ENCODE measurements at regions not wholly inside any gene's neighbourhood (a gene's known extent, or its start where the extent isn't known, plus 50 kb on each side); places are given as distances from the start of the nearest gene placed in this dataset.

- Mint-ChIP-seq H3K27me3 (ENCODE audit: low read depth) (peaks cover 20% of the 10 kb centered on the region), H3K4me3 (no peak overlapping the region), H3K27ac (no peak overlapping the region), H3K36me3 (ENCODE audit: insufficient read depth in 2 of 2) (peaks cover 0 to 2% of the 10 kb centered on the region in 2 donors), H3K4me1 (ENCODE audit: low read depth) (peaks cover 3% of the 10 kb centered on the region), H3K9me3 (peaks cover 4 to 8% of the 10 kb centered on the region in 2 donors)
- DNase-seq (no peak), ATAC-seq (replicated peaks in 1 of 2) (no peak)
Measured at GRCh38 chr1:170219163-170219562, 73.4 kb downstream of the NTMT2 start.

GRCh38 chr1:170221031-170221430 is 75.3 kb downstream of the NTMT2 start:
- H3K36me3 Mint-ChIP-seq (ENCODE audit: insufficient read depth in 2 of 2) = peaks cover 0 to 2% of the 10 kb centered on the region in 2 donors
- no peak overlapping the region for H3K27ac Mint-ChIP-seq
- H3K4me3 Mint-ChIP-seq = no peak overlapping the region
- H3K27me3 Mint-ChIP-seq (ENCODE audit: low read depth) = peaks cover 13% of the 10 kb centered on the region
- DNase-seq (no peak), ATAC-seq (replicated peaks in 1 of 2) (no peak)
- H3K9me3 Mint-ChIP-seq = peaks cover 4 to 8% of the 10 kb centered on the region in 2 donors
- H3K4me1 Mint-ChIP-seq (ENCODE audit: low read depth) = no peaks in the 10 kb centered on the region

GRCh38 chr1:170221495-170221894 is 75.7 kb downstream of the NTMT2 start:
- DNase-seq (no peak), ATAC-seq (replicated peaks in 1 of 2) (no peak)
- Mint-ChIP-seq H3K27me3 (ENCODE audit: low read depth) (peaks cover 14% of the 10 kb centered on the region), H3K4me3 (no peak overlapping the region), H3K36me3 (ENCODE audit: insufficient read depth in 2 of 2) (peaks cover 0 to 2% of the 10 kb centered on the region in 2 donors), H3K4me1 (ENCODE audit: low read depth) (no peaks in the 10 kb centered on the region), H3K27ac (no peak overlapping the region), H3K9me3 (peaks cover 4 to 8% of the 10 kb centered on the region in 2 donors)

- H3K9me3 Mint-ChIP-seq = peaks cover 4 to 8% of the 10 kb centered on the region in 2 donors
- peaks cover 0 to 2% of the 10 kb centered on the region in 2 donors for H3K36me3 Mint-ChIP-seq (ENCODE audit: insufficient read depth in 2 of 2)
- peaks cover 12% of the 10 kb centered on the region for H3K27me3 Mint-ChIP-seq (ENCODE audit: low read depth)
- no peak overlapping the region for H3K4me3 Mint-ChIP-seq
- H3K4me1 Mint-ChIP-seq (ENCODE audit: low read depth) = no peaks in the 10 kb centered on the region
- no peak for ATAC-seq (replicated peaks in 1 of 2)
- no peak overlapping the region for H3K27ac Mint-ChIP-seq
- DNase-seq = no peak
Measured at GRCh38 chr1:170224469-170224868, 78.7 kb downstream of the NTMT2 start.

- DNase-seq = no peak
- peaks cover 4 to 8% of the 10 kb centered on the region in 2 donors for H3K9me3 Mint-ChIP-seq
- no peak overlapping the region for H3K27ac Mint-ChIP-seq
- H3K4me3 Mint-ChIP-seq = no peak overlapping the region
- peaks cover 11% of the 10 kb centered on the region for H3K27me3 Mint-ChIP-seq (ENCODE audit: low read depth)
- peaks cover 0 to 2% of the 10 kb centered on the region in 2 donors for H3K36me3 Mint-ChIP-seq (ENCODE audit: insufficient read depth in 2 of 2)
- no peak for ATAC-seq (replicated peaks in 1 of 2)
- H3K4me1 Mint-ChIP-seq (ENCODE audit: low read depth) = no peaks in the 10 kb centered on the region
Measured at GRCh38 chr1:170225781-170226530, 80.2 kb downstream of the NTMT2 start.

- H3K9me3 Mint-ChIP-seq = peaks cover 4 to 8% of the 10 kb centered on the region in 2 donors
- DNase-seq = no peak
- no peak overlapping the region for H3K27ac Mint-ChIP-seq
- no peak for ATAC-seq (replicated peaks in 1 of 2)
- peaks cover 0 to 2% of the 10 kb centered on the region in 2 donors for H3K36me3 Mint-ChIP-seq (ENCODE audit: insufficient read depth in 2 of 2)
- no peak overlapping the region for H3K4me3 Mint-ChIP-seq
- H3K27me3 Mint-ChIP-seq (ENCODE audit: low read depth) = peaks cover 11% of the 10 kb centered on the region
- H3K4me1 Mint-ChIP-seq (ENCODE audit: low read depth) = no peaks in the 10 kb centered on the region
Measured at GRCh38 chr1:170226767-170227166, 81.0 kb downstream of the NTMT2 start.

- H3K9me3 Mint-ChIP-seq = no peaks in the 10 kb centered on the region
- no peak overlapping the region for H3K4me3 Mint-ChIP-seq
- DNase-seq (no peak), ATAC-seq (replicated peaks in 1 of 2) (no peak)
- peaks cover 17% of the 10 kb centered on the region for H3K27me3 Mint-ChIP-seq (ENCODE audit: low read depth)
- H3K27ac Mint-ChIP-seq = no peak overlapping the region
- H3K36me3 Mint-ChIP-seq (ENCODE audit: insufficient read depth in 2 of 2) = peaks cover 0 to 1% of the 10 kb centered on the region in 2 donors
- no peaks in the 10 kb centered on the region for H3K4me1 Mint-ChIP-seq (ENCODE audit: low read depth)
Measured at GRCh38 chr1:170230323-170230722, 84.6 kb downstream of the NTMT2 start.

- DNase-seq (no peak), ATAC-seq (replicated peaks in 1 of 2) (no peak)
- Mint-ChIP-seq H3K36me3 (ENCODE audit: insufficient read depth in 2 of 2) (peaks cover 0 to 1% of the 10 kb centered on the region in 2 donors), H3K9me3 (no peaks in the 10 kb centered on the region), H3K4me3 (no peak overlapping the region), H3K27me3 (ENCODE audit: low read depth) (peaks cover 15% of the 10 kb centered on the region), H3K4me1 (ENCODE audit: low read depth) (no peaks in the 10 kb centered on the region), H3K27ac (no peak overlapping the region)
Measured at GRCh38 chr1:170231662-170232061, 85.9 kb downstream of the NTMT2 start.

GRCh38 chr1:170238704-170239391 is 93.1 kb downstream of the NTMT2 start:
- H3K27ac Mint-ChIP-seq = no peak overlapping the region
- ATAC-seq (replicated peaks in 1 of 2) (no peak), DNase-seq (no peak)
- H3K27me3 Mint-ChIP-seq (ENCODE audit: low read depth) = peaks cover 14% of the 10 kb centered on the region
- no peak overlapping the region for H3K4me3 Mint-ChIP-seq
- peaks cover 0 to 1% of the 10 kb centered on the region in 2 donors for H3K36me3 Mint-ChIP-seq (ENCODE audit: insufficient read depth in 2 of 2)
- H3K9me3 Mint-ChIP-seq = no peaks in the 10 kb centered on the region
- H3K4me1 Mint-ChIP-seq (ENCODE audit: low read depth) = no peaks in the 10 kb centered on the region

GRCh38 chr1:170239445-170239844 is 93.7 kb downstream of the NTMT2 start:
- Mint-ChIP-seq H3K9me3 (no peaks in the 10 kb centered on the region), H3K4me3 (no peak overlapping the region), H3K27ac (no peak overlapping the region), H3K36me3 (ENCODE audit: insufficient read depth in 2 of 2) (no peaks in the 10 kb centered on the region), H3K4me1 (ENCODE audit: low read depth) (no peaks in the 10 kb centered on the region), H3K27me3 (ENCODE audit: low read depth) (peaks cover 9% of the 10 kb centered on the region)
- DNase-seq (no peak), ATAC-seq (replicated peaks in 1 of 2) (no peak)

- no peaks in the 10 kb centered on the region for H3K4me1 Mint-ChIP-seq (ENCODE audit: low read depth)
- H3K36me3 Mint-ChIP-seq (ENCODE audit: insufficient read depth in 2 of 2) = no peaks in the 10 kb centered on the region
- ATAC-seq (replicated peaks in 1 of 2) = no peak
- DNase-seq = no peak
- H3K9me3 Mint-ChIP-seq = no peaks in the 10 kb centered on the region
- H3K27ac Mint-ChIP-seq = no peak overlapping the region
- no peak overlapping the region for H3K4me3 Mint-ChIP-seq
- H3K27me3 Mint-ChIP-seq (ENCODE audit: low read depth) = peaks cover 9% of the 10 kb centered on the region
Measured at GRCh38 chr1:170240409-170240808, 94.7 kb downstream of the NTMT2 start.

GRCh38 chr1:170241266-170241851 is 95.6 kb downstream of the NTMT2 start:
- Mint-ChIP-seq H3K9me3 (no peaks in the 10 kb centered on the region), H3K4me3 (no peak overlapping the region), H3K36me3 (ENCODE audit: insufficient read depth in 2 of 2) (no peaks in the 10 kb centered on the region), H3K4me1 (ENCODE audit: low read depth) (no peaks in the 10 kb centered on the region), H3K27ac (no peak overlapping the region), H3K27me3 (ENCODE audit: low read depth) (peaks cover 9% of the 10 kb centered on the region)
- ATAC-seq (replicated peaks in 1 of 2) (no peak), DNase-seq (no peak)

GRCh38 chr1:170247751-170248521 is 102.2 kb downstream of the NTMT2 start:
- ATAC-seq (replicated peaks in 1 of 2) (peak in 1 of 2 donors; percentile 48), DNase-seq (no peak)
- H3K27me3 Mint-ChIP-seq (ENCODE audit: low read depth) = no peaks in the 10 kb centered on the region
- H3K4me1 Mint-ChIP-seq (ENCODE audit: low read depth) = peaks cover 9% of the 10 kb centered on the region
- no peak overlapping the region for H3K27ac Mint-ChIP-seq
- H3K4me3 Mint-ChIP-seq = no peak overlapping the region
- no peaks in the 10 kb centered on the region for H3K36me3 Mint-ChIP-seq (ENCODE audit: insufficient read depth in 2 of 2)
- peaks cover 0 to 5% of the 10 kb centered on the region in 2 donors for H3K9me3 Mint-ChIP-seq

Measured in activated T-cell treated with anti-CD3 and anti-CD28 coated beads, Interleukin-2, amount 50 U/mL, for 72 hours (primary cell).